HL-60 (cell line): ENCODE measurements at regions not wholly inside any gene's neighbourhood (a gene's known extent, or its start where the extent isn't known, plus 50 kb on each side); places are given as distances from the start of the nearest gene placed in this dataset.

Source experiments
- GABPA ChIP-seq: IDR thresholded peaks from 2 replicates; pipeline ENCODE4 v1.6.1; 2012; ENCODE audit warnings: low read depth
- POLR2AphosphoS5 ChIP-seq: IDR thresholded peaks from 2 replicates; pipeline ENCODE4 v1.6.1; 2012; ENCODE audit warnings: low read depth
- SPI1 ChIP-seq: IDR thresholded peaks from 2 replicates; pipeline ENCODE4 v1.6.1; 2012; ENCODE audit warnings: low read depth, mild to moderate bottlenecking, borderline replicate concordance
- TF ChIP-seq, protein P1 (sequence below): IDR thresholded peaks from one replicate; pipeline ENCODE4 v1.5.1; 2011; ENCODE audit warnings: low read length, control low read depth, inconsistent platforms; ENCODE audit not compliant: insufficient read depth
- TF ChIP-seq, protein P2 (sequence below): IDR thresholded peaks from 2 replicates; pipeline ENCODE4 v1.6.1; 2012; ENCODE audit warnings: low read depth; ENCODE audit not compliant: insufficient replicate concordance

DNA sequence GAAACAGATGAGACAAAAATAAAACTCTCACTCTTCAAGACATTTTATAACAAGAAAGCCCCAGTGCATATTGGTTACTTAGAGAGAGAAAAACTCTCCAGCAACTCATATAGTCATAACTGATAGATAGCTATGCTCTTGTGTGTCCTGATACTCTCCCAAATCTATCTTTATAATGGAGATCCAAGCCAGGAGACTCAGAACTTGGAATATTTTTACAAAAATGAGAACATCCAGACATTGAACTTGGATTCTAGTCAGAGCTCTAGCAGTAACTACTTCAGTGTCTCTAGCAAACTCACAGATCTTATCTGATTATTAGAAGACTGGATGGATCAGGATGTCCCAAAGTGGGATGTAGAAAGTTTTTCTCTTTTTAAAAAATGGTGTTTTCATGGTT lies 412.7 kb upstream of the BRINP1 start:
- TF ChIP-seq, protein P1, sequence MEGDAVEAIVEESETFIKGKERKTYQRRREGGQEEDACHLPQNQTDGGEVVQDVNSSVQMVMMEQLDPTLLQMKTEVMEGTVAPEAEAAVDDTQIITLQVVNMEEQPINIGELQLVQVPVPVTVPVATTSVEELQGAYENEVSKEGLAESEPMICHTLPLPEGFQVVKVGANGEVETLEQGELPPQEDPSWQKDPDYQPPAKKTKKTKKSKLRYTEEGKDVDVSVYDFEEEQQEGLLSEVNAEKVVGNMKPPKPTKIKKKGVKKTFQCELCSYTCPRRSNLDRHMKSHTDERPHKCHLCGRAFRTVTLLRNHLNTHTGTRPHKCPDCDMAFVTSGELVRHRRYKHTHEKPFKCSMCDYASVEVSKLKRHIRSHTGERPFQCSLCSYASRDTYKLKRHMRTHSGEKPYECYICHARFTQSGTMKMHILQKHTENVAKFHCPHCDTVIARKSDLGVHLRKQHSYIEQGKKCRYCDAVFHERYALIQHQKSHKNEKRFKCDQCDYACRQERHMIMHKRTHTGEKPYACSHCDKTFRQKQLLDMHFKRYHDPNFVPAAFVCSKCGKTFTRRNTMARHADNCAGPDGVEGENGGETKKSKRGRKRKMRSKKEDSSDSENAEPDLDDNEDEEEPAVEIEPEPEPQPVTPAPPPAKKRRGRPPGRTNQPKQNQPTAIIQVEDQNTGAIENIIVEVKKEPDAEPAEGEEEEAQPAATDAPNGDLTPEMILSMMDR = no peak
- TF ChIP-seq, protein P2, sequence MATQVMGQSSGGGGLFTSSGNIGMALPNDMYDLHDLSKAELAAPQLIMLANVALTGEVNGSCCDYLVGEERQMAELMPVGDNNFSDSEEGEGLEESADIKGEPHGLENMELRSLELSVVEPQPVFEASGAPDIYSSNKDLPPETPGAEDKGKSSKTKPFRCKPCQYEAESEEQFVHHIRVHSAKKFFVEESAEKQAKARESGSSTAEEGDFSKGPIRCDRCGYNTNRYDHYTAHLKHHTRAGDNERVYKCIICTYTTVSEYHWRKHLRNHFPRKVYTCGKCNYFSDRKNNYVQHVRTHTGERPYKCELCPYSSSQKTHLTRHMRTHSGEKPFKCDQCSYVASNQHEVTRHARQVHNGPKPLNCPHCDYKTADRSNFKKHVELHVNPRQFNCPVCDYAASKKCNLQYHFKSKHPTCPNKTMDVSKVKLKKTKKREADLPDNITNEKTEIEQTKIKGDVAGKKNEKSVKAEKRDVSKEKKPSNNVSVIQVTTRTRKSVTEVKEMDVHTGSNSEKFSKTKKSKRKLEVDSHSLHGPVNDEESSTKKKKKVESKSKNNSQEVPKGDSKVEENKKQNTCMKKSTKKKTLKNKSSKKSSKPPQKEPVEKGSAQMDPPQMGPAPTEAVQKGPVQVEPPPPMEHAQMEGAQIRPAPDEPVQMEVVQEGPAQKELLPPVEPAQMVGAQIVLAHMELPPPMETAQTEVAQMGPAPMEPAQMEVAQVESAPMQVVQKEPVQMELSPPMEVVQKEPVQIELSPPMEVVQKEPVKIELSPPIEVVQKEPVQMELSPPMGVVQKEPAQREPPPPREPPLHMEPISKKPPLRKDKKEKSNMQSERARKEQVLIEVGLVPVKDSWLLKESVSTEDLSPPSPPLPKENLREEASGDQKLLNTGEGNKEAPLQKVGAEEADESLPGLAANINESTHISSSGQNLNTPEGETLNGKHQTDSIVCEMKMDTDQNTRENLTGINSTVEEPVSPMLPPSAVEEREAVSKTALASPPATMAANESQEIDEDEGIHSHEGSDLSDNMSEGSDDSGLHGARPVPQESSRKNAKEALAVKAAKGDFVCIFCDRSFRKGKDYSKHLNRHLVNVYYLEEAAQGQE = no peak
- TF ChIP-seq GABPA (no peak), POLR2AphosphoS5 (no peak), SPI1 (no peak)
